ENCODE measurements at regions not wholly inside any gene's neighbourhood (a gene's known extent, or its start where the extent isn't known, plus 50 kb on each side); places are given as distances from the start of the nearest gene placed in this dataset.

DNA sequence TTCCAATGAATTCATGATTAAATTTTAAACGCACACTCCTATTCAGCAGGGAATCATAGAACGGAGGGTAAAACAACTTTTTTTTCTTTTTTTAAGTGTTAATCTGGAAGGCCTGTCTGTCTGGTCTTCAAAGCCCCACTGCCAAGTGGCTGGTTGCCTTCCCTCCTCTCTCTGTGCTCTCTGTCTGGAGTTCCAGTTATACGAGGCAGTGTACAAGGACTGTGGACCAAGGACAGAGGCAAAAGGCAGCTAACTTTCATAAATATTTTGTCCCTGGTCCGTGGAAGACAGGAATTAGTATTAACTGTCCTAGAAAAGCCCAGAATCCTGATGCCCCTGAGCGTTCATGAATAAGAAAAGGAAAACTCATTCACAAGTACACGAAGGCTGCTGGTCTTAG lies 164.0 kb upstream of the E2F8 start:
- CTCF ChIA-PET, result interaction anchor here (0.6 kb wide), 1 partner anchor 439 kb away, joined by 3 read pairs; no protein-coding TSS in a partner anchor
- in situ Hi-C loops (cut with MboI), result no loop called here
- ATAC-seq, result no peak

More for the DNA sequence above, 164.0 kb upstream of the E2F8 start:
- Histone ChIP-seq H4K20me1 (ENCODE audit: control insufficient read depth, insufficient read depth) (no peaks in the 10 kb centered on the region), H3K27me3 (replicated peaks in 1 of 2; ENCODE audit: control insufficient read depth in 2 of 2, insufficient read depth in 2 of 2, low read length in 1 of 2) (no peaks in the 10 kb centered on the region), H3K79me2 (ENCODE audit: control insufficient read depth, insufficient read depth, low read length) (no peaks in the 10 kb centered on the region), H2AFZ (ENCODE audit: control insufficient read depth, low read depth, low read length) (no peak overlapping the region), H3K36me3 (ENCODE audit: control insufficient read depth in 2 of 2, insufficient read depth in 2 of 2, low read length in 1 of 2) (no peaks in the 10 kb centered on the region), H3K27ac (ENCODE audit: control insufficient read depth, insufficient read depth) (no peak overlapping the region), H3K4me2 (ENCODE audit: control insufficient read depth, insufficient read depth) (no peak overlapping the region), H3K9me3 (replicated peaks; ENCODE audit: control insufficient read depth, insufficient read depth, low read length) (no peaks in the 10 kb centered on the region), H3K4me1 (ENCODE audit: control insufficient read depth, insufficient read depth, low read length) (peaks cover 7% of the 10 kb centered on the region), H3K9ac (ENCODE audit: control insufficient read depth, insufficient read depth, low read length) (no peak overlapping the region), H3K4me3 (no peak overlapping the region)
- RAD21 ChIA-PET (ENCODE audit: unreplicated experiment), result no interaction called here
- DNase-seq (ENCODE audit: low read depth, low spot score) (no peak), FAIRE-seq (no peak)
- WGBS (ENCODE audit: insufficient coverage, insufficient replicate concordance, low lambda C conversion rate, missing lambda C conversion rate), result 31% methylated on average over 6 of the region's 6 CpGs
- SMC1A ChIA-PET (ENCODE audit: uncharacterized antibody, unreplicated experiment), result no interaction called here
- TF ChIP-seq SRF (IDR thresholded peaks at IDR 0.05; ENCODE audit: low read depth in 2 of 2, low read length in 2 of 2), result no peak
- TF ChIP-seq, protein P1, sequence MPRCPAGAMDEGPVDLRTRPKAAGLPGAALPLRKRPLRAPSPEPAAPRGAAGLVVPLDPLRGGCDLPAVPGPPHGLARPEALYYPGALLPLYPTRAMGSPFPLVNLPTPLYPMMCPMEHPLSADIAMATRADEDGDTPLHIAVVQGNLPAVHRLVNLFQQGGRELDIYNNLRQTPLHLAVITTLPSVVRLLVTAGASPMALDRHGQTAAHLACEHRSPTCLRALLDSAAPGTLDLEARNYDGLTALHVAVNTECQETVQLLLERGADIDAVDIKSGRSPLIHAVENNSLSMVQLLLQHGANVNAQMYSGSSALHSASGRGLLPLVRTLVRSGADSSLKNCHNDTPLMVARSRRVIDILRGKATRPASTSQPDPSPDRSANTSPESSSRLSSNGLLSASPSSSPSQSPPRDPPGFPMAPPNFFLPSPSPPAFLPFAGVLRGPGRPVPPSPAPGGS (IDR thresholded peaks at IDR 0.05; ENCODE audit: borderline replicate concordance, insufficient read depth, low read depth, low read length, poor library complexity, severe bottlenecking), result no peak
- TF ChIP-seq, protein P2, sequence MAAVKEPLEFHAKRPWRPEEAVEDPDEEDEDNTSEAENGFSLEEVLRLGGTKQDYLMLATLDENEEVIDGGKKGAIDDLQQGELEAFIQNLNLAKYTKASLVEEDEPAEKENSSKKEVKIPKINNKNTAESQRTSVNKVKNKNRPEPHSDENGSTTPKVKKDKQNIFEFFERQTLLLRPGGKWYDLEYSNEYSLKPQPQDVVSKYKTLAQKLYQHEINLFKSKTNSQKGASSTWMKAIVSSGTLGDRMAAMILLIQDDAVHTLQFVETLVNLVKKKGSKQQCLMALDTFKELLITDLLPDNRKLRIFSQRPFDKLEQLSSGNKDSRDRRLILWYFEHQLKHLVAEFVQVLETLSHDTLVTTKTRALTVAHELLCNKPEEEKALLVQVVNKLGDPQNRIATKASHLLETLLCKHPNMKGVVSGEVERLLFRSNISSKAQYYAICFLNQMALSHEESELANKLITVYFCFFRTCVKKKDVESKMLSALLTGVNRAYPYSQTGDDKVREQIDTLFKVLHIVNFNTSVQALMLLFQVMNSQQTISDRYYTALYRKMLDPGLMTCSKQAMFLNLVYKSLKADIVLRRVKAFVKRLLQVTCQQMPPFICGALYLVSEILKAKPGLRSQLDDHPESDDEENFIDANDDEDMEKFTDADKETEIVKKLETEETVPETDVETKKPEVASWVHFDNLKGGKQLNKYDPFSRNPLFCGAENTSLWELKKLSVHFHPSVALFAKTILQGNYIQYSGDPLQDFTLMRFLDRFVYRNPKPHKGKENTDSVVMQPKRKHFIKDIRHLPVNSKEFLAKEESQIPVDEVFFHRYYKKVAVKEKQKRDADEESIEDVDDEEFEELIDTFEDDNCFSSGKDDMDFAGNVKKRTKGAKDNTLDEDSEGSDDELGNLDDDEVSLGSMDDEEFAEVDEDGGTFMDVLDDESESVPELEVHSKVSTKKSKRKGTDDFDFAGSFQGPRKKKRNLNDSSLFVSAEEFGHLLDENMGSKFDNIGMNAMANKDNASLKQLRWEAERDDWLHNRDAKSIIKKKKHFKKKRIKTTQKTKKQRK (IDR thresholded peaks at IDR 0.05; ENCODE audit: low read depth, low read length), result no peak
- no peak for TF ChIP-seq IKZF1 (conservative IDR thresholded peaks at IDR 0.05)
- TF ChIP-seq ZBED1 (IDR thresholded peaks at IDR 0.05; ENCODE audit: borderline replicate concordance), result no peak
- no peak for TF ChIP-seq SP1 (IDR thresholded peaks at IDR 0.05; ENCODE audit: low read depth, low read length)
- no peak for TF ChIP-seq ZNF207 (IDR thresholded peaks at IDR 0.05; ENCODE audit: borderline replicate concordance)
- TF ChIP-seq RAD51 (IDR thresholded peaks at IDR 0.05), result no peak
- no peak for TF ChIP-seq BCL11A (IDR thresholded peaks at IDR 0.05; ENCODE audit: low read depth, low read length)
- TF ChIP-seq CBFB (IDR thresholded peaks at IDR 0.05; ENCODE audit: low read depth), result no peak
- no peak for TF ChIP-seq IKZF2 (IDR thresholded peaks at IDR 0.05)
- TF ChIP-seq ESRRA (IDR thresholded peaks at IDR 0.05; ENCODE audit: low read length), result no peak
- TF ChIP-seq TARDBP (IDR thresholded peaks at IDR 0.05; ENCODE audit: borderline replicate concordance), result no peak
- intact Hi-C loops (cut with micrococcal nuclease; ENCODE audit: unreplicated experiment), result no loop called here
- POLR2A ChIA-PET, result no interaction called here
- BruUV-seq (replicated peaks), result no TSS peak

Measured in GM12878 (cell line).